ENCODE measurements at regions not wholly inside any gene's neighbourhood (a gene's known extent, or its start where the extent isn't known, plus 50 kb on each side); places are given as distances from the start of the nearest gene placed in this dataset.

- TF ChIP-seq POLR2A (IDR thresholded peaks at IDR 0.05), result no peak
- TF ChIP-seq, protein P1, sequence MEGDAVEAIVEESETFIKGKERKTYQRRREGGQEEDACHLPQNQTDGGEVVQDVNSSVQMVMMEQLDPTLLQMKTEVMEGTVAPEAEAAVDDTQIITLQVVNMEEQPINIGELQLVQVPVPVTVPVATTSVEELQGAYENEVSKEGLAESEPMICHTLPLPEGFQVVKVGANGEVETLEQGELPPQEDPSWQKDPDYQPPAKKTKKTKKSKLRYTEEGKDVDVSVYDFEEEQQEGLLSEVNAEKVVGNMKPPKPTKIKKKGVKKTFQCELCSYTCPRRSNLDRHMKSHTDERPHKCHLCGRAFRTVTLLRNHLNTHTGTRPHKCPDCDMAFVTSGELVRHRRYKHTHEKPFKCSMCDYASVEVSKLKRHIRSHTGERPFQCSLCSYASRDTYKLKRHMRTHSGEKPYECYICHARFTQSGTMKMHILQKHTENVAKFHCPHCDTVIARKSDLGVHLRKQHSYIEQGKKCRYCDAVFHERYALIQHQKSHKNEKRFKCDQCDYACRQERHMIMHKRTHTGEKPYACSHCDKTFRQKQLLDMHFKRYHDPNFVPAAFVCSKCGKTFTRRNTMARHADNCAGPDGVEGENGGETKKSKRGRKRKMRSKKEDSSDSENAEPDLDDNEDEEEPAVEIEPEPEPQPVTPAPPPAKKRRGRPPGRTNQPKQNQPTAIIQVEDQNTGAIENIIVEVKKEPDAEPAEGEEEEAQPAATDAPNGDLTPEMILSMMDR (IDR thresholded peaks at IDR 0.05), result no peak
Measured at GRCh38 chr7:68376131-68376661, 1222.1 kb upstream of the AUTS2 start.
